GM12892 (cell line): ENCODE measurements at regions not wholly inside any gene's neighbourhood (a gene's known extent, or its start where the extent isn't known, plus 50 kb on each side); places are given as distances from the start of the nearest gene placed in this dataset.

Source experiments
- DNase-seq: peaks from one replicate; pipeline ENCODE4 v3.0.0; 2011; ENCODE audit not compliant: insufficient read length
- FAIRE-seq: peaks from 2 replicates; lab custom pipeline; 2011; peaks lifted over from hg19 to GRCh38; lab: Jason Lieb, UNC
- POLR2A ChIP-seq: IDR thresholded peaks from 2 replicates; pipeline ENCODE4 v1.6.1; 2011; ENCODE audit warnings: low read depth, low read length, control low read depth
- POLR2AphosphoS5 ChIP-seq: IDR thresholded peaks from 2 replicates; pipeline ENCODE4 v1.6.1; 2011; ENCODE audit warnings: low read depth, low read length, control low read depth
- TAF1 ChIP-seq: IDR thresholded peaks from 2 replicates; pipeline ENCODE4 v1.6.1; 2011; ENCODE audit warnings: low read depth, mild to moderate bottlenecking, control low read depth, low read length, borderline replicate concordance

GRCh38 chr6:139695361-139695760 lies 320.9 kb upstream of the CITED2 start:
- DNase-seq = no peak
- no peak for FAIRE-seq
- no peak for TF ChIP-seq TAF1
- no peak for TF ChIP-seq POLR2A
- TF ChIP-seq POLR2AphosphoS5 = no peak

DNA sequence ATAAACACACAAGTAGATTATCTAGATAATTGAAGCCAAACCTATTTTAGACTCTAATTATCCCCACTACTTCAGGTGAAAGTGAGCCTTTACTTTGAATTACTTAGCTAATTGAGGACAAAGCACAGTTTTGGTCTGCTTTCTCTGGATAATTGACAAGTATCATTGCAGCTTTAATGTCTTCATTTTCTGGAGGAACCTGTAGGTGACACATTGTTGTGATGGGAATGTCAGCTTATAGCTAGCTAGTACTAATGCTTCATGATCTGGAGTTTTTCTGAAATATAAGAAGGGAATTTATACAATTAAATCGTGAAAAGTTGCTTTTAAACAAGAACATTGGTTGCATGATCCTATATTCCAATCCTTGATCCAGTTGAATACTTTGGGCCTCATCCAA lies 319.3 kb upstream of the CITED2 start:
- TF ChIP-seq POLR2A (no peak), TAF1 (no peak), POLR2AphosphoS5 (no peak)
- no peak for FAIRE-seq
- DNase-seq = no peak

DNA sequence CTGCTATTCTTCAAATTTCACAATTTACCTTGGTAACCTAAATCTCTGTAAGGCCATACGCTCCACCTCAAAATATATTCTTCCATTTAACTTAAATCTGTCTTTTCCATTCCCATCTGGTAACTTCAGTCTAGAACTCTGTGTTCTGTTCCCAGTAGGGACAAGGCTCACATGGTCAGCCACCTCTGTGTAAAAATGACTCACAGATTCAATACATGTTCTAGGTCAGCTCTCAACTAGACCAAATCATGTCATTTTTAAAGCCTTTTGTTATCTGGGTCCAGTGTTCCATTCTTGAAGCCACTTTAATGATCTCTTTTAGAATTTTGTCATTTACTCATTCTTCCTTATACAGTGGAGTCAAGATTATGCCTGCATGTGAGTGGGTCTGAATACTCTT lies 315.6 kb upstream of the CITED2 start:
- TF ChIP-seq POLR2AphosphoS5 = no peak
- no peak for TF ChIP-seq TAF1
- TF ChIP-seq POLR2A = no peak
- DNase-seq (no peak), FAIRE-seq (no peak)

DNA sequence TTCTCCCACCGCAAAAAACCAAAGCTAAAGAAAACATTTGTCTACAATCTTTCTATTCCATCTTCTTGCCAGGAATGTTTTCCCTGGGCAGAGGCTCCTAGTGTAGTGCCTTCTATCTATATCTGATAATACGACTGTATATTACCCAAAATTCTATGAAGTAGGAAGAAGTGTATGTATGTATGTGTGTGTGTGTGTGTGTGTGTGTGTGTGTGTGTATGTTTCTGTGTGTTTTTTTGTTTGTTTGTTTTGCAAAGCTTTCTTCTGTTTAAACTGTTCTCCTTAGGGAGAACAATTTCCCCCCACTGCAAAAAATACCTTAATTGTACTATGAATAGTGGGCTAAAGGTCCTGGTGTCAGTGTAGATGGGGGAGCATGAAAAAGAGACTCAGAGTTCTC lies 312.6 kb upstream of the CITED2 start:
- DNase-seq (no peak), FAIRE-seq (no peak)
- TF ChIP-seq POLR2AphosphoS5 = no peak
- no peak for TF ChIP-seq POLR2A
- no peak for TF ChIP-seq TAF1

GRCh38 chr6:139686308-139686707 lies 311.9 kb upstream of the CITED2 start:
- FAIRE-seq (no peak), DNase-seq (no peak)

DNA sequence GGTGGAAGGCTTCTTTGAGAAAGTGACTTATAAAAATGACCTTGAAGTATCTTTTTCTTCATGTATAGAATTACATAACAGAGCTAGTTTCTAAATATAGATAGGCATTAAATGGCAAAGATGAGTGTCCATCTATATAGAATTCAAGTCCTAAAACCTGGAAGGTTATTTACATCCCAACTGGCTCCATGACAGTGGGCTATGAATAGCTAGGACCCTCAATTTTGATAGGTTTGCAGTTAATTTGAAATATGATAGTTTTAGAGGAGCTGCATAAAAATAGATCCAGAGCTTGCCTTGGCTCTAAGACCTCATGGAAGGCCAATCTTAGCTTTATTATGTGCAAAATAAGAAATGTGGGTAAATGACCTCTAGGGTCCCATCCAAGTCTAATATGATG lies 310.6 kb upstream of the CITED2 start:
- TF ChIP-seq TAF1 (no peak), POLR2A (no peak), POLR2AphosphoS5 (no peak)
- DNase-seq (no peak), FAIRE-seq (no peak)

More at GRCh38 chr6:139686308-139686707, 311.9 kb upstream of the CITED2 start:
- TF ChIP-seq POLR2AphosphoS5 (no peak), TAF1 (no peak), POLR2A (no peak)

DNA sequence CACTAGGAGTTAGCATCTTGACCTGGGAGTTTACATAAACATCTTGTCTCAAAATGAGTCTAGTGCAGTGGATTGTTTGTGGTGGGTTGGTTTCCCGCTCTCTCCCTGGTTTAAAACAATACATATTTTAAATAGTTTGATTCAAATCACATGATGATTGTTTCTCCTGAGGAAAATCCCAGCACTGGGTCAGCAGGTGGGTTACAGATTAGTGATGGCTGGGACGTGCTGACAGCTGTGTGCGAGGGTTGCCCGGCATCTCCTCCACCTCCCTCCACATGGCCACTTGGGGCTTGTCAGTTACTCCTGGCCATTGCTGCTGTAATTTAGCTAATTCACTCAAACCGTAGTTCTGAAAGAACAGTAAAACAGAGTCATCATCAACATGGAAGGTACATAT lies 306.4 kb upstream of the CITED2 start:
- TF ChIP-seq POLR2AphosphoS5 = no peak
- FAIRE-seq = no peak
- no peak for DNase-seq

DNA sequence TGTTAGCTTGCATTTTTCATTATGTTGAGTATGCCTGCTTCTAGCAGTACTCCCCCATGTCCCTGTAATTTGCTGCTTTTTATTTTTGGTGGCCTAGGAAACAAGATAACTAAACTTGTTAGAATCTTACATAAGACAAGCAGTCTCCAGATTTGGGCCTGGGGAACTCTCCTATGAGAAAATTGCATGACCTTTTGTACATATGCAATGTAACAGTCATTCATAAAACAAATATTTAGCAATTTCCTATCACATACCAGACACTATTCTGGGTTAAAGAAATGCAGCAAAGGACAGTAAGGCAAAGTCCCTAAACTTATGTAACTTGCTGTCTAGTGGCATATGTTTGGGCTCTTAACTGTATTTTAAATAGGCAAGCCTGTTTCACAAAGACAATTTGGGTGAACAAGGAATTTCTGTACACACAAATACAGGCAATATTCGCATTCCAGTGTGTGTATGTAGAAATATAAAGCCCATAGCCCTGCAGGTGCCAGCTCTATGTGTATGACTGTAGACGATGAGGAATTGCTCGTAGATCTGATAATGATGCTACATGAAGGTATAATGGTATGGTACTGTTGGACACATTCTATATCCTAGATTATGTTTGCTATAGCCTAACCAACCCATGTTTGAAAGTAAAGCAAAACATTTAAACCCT lies 305.2 kb upstream of the CITED2 start:
- no peak for TF ChIP-seq POLR2AphosphoS5
- no peak for DNase-seq
- no peak for FAIRE-seq

- TF ChIP-seq TAF1 (no peak), POLR2A (no peak), POLR2AphosphoS5 (no peak)
- DNase-seq = no peak
- FAIRE-seq = no peak
Measured at GRCh38 chr6:139676718-139677117, 302.3 kb upstream of the CITED2 start.

- TF ChIP-seq TAF1 (no peak), POLR2AphosphoS5 (no peak), POLR2A (no peak)
Measured at GRCh38 chr6:139666284-139666683, 291.8 kb upstream of the CITED2 start.

DNA sequence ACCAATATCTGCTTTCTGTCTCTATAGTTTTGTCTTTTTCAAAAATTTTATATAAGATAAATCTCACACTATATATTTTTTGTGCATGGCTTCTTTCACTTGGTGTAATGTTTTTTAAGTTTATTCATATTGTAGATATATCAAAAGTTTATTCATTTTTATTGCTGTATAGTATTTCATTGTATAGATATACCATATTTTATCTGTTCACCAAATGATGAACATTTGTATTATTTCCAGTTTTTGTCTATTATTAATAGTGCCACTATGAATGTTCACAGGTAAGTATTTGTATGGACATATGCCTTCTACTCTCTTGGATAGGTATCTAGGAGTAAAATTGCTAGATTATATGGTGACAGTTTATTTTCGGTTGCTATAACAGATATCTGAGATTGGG lies 289.5 kb upstream of the CITED2 start:
- TF ChIP-seq TAF1 (no peak), POLR2A (no peak), POLR2AphosphoS5 (no peak)
- FAIRE-seq = no peak
- no peak for DNase-seq

More at GRCh38 chr6:139666284-139666683, 291.8 kb upstream of the CITED2 start:
- DNase-seq = no peak
- FAIRE-seq = no peak

DNA sequence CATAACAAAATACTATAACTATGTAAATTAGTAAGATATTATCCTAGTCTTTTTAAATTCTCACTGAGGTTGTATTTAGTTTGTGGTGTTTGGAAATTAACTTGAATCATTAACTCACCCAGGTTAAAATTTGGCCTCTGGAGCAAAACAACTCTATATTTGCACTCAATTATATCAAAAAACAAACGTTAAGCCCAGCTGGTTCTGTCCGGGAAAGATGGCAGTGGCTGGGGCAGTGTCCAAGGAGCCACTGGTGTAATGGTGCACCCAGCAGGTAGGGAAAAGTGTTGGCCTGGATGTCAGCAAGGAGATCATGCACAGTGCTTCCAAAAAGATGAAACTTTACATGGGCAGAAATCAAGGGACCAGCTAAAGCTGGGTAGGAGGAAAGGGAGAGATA lies 285.3 kb upstream of the CITED2 start:
- TF ChIP-seq POLR2A (no peak), POLR2AphosphoS5 (no peak), TAF1 (no peak)

More for the DNA sequence above, 285.3 kb upstream of the CITED2 start:
- FAIRE-seq (no peak), DNase-seq (no peak)
